Non-pigmented ciliary epithelial cell (primary cell): ENCODE measurements at regions not wholly inside any gene's neighbourhood (a gene's known extent, or its start where the extent isn't known, plus 50 kb on each side); places are given as distances from the start of the nearest gene placed in this dataset.
"Not testable (repeated sequence)": the region's sequence is repeated elsewhere in the genome, so short reads cannot be mapped to it uniquely, and the experiment has no call there.

Source experiments
- DNase-seq: peaks from one replicate; pipeline ENCODE4 v3.0.0-alpha.2; 2010; ENCODE audit warnings: low read depth

- no peak for DNase-seq
These were observed 1018.8 kb upstream of the HS3ST1 start for GRCh38 chr4:12447451-12447850.

DNA sequence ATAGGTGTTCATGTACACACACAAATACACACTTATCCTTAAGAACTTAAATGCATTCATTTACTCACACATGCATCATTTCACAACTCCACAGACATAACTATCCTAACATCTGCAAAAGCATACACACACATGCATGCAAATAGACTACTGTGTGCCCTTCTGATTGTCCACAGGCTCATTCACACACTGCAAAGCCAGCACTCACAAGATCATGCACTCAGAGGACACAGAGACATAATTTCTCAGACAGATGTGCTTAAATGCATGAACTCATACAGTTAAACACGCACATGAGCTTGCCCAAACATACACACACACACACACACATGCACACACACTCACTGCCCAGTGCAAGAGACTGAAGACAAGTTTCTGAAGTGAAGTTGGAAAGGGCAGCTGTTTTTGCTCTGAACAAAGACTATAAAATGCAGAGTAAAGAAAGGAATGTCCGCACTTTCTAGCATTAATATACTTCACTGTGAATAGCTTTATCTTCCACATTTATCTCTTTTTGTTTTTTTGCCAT is 1018.0 kb upstream of the HS3ST1 start:
- DNase-seq: no peak

DNA sequence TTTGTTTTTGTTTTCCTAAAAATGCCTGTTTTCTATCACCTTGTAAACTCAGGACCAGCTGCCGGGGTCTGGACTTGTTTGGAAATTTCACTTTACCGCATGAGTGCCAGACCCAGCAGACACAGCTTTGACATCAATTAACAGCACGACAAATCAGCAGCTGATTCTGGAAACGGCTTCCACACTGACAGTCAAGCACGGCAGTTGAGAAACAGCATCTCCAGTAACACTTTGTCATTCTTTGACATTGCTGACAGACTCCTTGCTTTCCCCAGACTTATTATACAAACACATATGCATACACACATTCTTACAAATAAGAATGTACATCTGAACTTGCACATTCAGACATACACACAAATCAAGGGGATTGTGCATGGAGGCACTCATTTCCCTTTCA is 1017.6 kb upstream of the HS3ST1 start:
- no peak for DNase-seq

DNA sequence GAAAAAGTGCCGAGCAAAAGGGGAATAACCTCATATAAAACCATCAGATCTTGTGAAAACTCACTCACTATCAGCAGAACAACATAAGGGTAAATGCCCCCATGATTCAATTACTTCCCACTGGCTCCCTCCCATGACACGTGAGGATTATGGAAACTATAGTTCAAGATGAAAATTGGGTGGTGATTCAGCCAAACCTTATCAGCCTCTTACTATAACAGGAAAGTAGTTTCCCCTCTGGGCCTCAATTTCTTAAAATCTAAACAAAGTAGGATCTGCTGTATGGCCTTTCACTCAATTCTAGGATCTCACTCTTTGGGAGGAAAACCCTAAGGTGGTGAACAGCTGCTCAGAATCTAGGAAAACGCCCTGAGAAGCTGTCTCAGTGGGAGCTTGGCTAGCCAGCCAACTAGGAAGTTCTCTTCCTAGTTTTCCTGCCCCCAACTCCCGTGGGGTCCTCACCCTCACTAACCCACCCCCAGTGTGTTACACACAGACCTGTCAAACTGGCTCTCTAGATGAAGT is 1017.1 kb upstream of the HS3ST1 start:
- DNase-seq: no peak

GRCh38 chr4:12439633-12440305 is 1011.1 kb upstream of the HS3ST1 start:
- peak; percentile 6 for DNase-seq

GRCh38 chr4:12431259-12431658 is 1002.6 kb upstream of the HS3ST1 start:
- DNase-seq: not testable (repeated sequence)

DNA sequence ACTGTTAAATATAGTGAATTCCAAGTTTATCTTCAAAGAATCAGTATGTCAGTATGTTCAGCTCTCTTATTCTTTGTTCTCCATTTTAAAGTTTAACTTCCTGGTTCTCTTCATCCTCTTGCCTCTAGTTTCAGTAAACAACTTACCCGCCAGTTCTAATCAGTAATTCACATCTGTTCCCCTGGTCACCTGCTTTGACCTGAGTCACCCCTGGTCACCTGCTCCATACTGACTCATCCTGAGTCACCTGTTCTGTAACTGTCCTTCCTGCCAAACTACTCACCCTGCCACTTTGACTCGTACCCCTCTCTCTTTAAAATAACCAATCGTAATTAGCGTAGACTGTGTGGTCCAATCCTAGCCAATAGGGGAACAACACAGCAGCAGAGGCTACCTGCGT is 992.7 kb upstream of the HS3ST1 start:
- no peak for DNase-seq

DNA sequence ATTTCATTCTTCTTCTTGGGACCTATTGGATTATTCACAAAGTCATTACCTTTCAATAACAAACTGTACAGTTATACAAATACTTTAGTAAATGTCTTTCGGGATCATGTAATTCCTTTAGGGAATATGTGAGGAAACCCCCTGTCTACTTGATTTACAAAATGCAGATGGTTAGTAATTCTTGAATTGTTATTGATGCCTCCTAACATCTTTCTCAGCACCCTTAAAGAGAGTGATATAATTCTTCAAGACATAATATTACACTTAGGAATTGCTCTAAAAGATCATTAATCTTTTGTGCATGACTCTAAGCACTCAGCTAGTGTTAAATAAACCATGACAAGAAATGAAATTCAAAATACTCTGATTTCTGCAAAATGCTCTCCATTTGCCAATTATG is 988.1 kb upstream of the HS3ST1 start:
- DNase-seq: no peak

DNA sequence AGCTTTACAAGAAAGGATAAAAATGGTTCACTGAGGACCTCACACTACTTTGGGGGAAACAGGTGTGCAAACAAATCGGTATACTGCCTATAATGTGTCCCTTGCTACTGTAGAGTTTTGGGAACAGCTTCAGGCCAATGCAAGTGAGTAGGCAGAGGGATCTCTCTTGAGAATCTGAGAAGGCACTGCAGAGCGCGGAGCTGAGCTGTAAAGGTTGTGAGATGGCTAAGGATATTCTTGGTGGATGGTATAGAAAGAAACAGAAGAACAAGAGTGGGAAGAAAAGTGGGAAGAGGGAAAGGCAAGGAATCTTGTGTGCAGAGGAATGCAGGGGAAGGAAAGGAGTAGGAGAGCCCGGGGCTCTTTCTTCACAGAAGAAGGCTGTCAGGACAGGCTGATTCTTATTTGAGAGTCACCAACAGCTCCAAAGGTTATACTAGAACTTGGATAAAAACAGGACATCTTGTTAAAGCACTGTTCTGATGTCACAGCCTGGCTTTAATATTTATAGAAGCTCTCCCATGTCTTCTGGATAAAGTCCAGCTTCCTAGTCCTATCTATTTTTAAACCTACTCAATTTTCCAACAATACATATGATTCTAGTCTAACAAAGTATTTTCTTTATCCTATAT is 985.6 kb upstream of the HS3ST1 start:
- no peak for DNase-seq

DNA sequence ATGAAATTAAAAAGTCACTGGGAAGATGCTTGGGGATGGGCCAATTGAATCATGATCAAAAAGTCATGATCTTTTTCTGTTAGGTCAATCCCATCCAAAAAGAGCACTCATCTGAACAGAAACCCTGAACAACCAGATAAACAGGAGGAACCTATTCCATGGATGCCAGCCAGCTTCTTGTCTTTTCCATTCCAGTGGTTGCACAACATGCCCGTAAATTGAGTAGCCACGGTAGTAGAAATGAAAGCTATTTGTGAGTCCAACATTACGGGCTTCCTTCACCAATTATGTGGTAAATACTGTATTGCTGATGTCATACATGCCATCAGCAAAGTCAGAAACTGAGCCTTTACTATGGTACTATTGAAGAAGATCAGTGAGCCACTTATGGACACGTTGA is 982.4 kb upstream of the HS3ST1 start:
- DNase-seq: no peak

DNA sequence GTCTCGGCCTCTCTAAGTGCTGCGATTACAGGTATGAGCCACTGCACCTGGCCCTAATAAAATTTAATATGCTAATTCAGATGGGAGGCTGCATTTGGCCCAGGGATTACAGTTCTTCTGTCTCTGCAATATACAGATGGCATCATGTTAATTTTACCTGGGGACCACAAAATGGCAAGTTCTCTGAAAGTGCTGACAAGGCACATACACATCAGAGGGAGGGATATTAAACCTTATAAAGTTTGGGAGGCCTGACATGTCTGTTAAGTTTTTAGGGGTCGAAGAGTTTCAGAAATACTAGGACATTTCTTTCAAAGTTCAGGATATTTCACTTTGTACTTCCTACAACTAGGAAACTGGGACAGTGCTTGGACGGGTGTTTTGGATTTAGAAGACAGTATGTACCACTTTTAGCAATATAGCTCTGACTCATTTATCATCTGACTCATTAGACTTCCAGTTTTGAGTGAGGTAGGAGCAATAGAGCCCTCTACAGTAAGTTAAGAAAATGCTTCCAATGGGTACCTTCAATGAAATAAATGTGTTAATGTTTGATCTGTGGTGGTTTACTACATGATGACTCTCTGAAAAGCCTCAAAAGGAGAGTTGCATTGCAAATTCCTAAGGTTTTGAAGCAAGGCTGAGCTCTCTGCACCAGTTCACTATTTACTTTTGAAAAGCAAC is 981.0 kb upstream of the HS3ST1 start:
- peak; percentile 15 for DNase-seq

DNA sequence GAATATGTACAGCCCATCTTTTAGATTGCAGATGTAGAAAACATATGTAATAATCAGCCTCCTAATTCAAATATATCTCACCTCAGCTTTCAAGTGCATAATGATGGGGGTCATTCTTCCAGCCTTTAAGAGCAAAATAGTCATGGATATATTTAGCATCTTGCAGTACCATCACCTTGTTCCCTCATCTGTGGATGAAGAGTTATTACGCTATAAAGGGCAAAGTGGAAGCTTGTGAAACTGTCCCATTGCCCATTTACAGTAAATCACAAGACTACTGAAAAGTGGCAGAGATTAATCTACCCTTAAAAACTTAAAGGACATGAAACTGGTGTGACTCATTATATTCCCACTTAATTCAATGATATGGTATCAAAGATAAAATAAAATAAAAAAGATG is 979.7 kb upstream of the HS3ST1 start:
- no peak for DNase-seq

DNA sequence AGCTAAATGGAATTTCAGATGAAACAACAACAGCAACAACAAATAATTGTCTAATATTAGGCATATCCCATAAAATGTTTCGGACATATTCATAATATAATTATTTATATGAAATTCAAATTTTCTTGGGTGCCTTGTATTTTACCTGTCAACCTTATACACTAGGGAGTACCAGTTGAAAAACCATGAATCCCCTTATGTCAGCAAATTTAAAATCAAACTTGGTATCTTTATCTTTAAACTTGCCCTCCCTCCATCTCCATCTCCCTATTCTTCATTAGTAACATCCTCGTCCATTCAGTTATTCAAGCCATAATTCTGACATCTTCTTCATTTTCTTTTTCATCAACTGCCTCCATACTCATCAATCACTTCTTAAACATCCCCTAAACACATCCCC is 974.5 kb upstream of the HS3ST1 start:
- no peak for DNase-seq

GRCh38 chr4:12399781-12400180 is 971.1 kb upstream of the HS3ST1 start:
- no peak for DNase-seq

GRCh38 chr4:12393631-12394262 is 965.1 kb upstream of the HS3ST1 start:
- DNase-seq: no peak

DNA sequence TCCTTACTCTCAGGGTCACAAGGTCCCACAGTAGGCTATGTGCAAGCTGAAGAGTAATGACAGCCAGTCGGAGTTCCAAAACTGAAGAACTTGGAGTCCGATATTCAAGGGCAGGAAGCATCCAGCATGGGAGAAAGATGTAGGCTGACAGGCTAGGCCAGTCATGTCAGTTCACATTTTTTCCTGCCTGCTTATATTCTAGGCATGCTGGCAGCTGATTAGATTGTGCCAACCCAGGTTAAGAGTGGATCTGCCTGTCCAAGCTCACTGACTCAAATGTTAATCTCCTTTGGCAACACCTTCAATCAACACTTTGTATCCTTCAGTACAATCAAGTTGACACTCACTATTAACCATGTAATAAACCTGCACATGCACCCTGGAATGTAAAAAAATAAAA is 960.9 kb upstream of the HS3ST1 start:
- DNase-seq: no peak

DNA sequence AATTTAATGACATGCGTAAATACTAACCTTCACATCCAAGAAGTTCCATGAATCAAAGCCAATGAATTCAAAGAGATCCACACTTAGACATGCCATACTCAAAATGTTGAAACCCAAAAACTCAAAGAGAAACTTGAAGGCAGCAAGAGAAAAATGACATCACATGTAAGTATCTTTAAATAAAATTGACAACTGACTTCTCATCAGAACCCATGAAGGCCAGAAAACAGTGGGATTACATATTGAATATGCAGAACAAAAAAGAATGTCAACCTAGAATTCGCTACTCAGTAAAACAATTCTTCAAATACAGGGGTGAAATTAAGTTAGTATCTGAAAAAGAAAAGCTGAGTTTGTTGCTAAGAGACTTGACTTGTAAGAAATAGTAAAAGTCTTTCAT is 953.9 kb upstream of the HS3ST1 start:
- DNase-seq: no peak

DNA sequence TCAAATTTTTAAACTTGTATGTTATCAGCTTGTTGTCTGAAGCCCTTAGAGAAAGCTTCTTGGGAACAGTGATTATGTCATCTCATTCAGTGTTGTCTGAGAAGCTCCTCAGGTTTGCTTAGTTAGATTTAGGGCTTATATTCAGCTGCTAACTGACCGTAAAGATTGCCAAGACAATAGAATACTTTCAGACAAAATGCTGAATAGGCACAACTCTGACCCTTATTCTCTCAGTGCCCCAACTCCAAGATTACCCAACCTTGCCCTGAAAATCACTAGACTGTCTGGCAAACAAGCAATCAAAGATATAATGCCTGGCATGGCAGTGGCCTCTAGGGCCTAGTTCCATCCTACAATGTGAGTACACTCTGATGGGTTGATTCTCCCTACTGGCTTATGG is 950.5 kb upstream of the HS3ST1 start:
- DNase-seq: no peak

GRCh38 chr4:12375805-12376204 is 947.1 kb upstream of the HS3ST1 start:
- DNase-seq: no peak

- DNase-seq: not testable (repeated sequence)
These were observed 937.2 kb upstream of the HS3ST1 start for GRCh38 chr4:12365869-12366268.

DNA sequence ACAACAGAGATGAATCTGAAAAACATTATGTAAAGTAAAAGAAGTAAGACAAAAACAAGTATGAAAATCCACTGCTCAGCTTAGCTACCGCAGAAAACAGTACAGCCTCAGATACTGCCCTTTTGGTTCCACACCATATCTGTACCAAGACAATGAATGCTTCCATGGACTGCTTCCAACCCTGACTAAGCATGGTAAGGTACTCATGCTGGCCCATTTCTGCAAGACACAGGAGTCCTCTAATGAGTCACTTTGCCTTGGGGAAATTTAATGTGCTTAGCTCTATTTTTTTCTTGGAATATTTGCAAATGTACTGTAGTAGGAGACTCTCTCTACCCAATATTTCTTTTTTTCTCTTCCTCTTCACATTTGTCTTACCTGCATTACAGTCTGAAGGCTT is 931.7 kb upstream of the HS3ST1 start:
- no peak for DNase-seq

- DNase-seq: no peak
These were observed 930.7 kb upstream of the HS3ST1 start for GRCh38 chr4:12359420-12359819.

GRCh38 chr4:12333083-12333482 is 904.4 kb upstream of the HS3ST1 start:
- DNase-seq: not testable (repeated sequence)
